Smooth muscle cell (in vitro differentiated cells): ENCODE measurements at regions not wholly inside any gene's neighbourhood (a gene's known extent, or its start where the extent isn't known, plus 50 kb on each side); places are given as distances from the start of the nearest gene placed in this dataset.

Experiments
- DNase-seq: peaks from one replicate; lab custom pipeline; 2025; ENCODE audit not compliant: unreplicated experiment; lab: John Stamatoyannopoulos, UW
- H2AFZ ChIP-seq: fragments of 200-600 bp; sonication (generic); 2 replicates; pipeline ENCODE4 v1.6.0; 2016; ENCODE audit warnings: antibody characterized with exemption, low read depth, mild to moderate bottlenecking
- H3F3A ChIP-seq: fragments of 200-600 bp; sonication (generic); 2 replicates; pipeline ENCODE4 v1.6.0; 2017; ENCODE audit warnings: antibody characterized with exemption, low read depth
- H3K27ac ChIP-seq: fragments of 200-600 bp; sonication (generic); 2 replicates; pipeline ENCODE4 v1.5.1; 2016; ENCODE audit warnings: low read depth, mild to moderate bottlenecking
- H3K27me3 ChIP-seq: fragments of 200-600 bp; sonication (generic); 2 replicates; pipeline ENCODE4 v1.6.1; 2016; ENCODE audit warnings: low read depth, mild to moderate bottlenecking
- H3K36me3 ChIP-seq: fragments of 200-600 bp; sonication (generic); 2 replicates; pipeline ENCODE4 v1.5.1; 2016; ENCODE audit warnings: low read depth
- H3K4me1 ChIP-seq: fragments of 200-600 bp; sonication (generic); 2 replicates; pipeline ENCODE4 v1.5.1; 2016; ENCODE audit warnings: low read depth
- H3K4me2 ChIP-seq: fragments of 200-600 bp; sonication (generic); 2 replicates; pipeline ENCODE4 v1.6.0; 2016; ENCODE audit warnings: mild to moderate bottlenecking
- H3K4me3 ChIP-seq: fragments of 200-600 bp; sonication (generic); 2 replicates; pipeline ENCODE4 v1.5.1; 2016; ENCODE audit warnings: mild to moderate bottlenecking
- H3K79me2 ChIP-seq: fragments of 200-600 bp; sonication (generic); 2 replicates; pipeline ENCODE4 v1.6.0; 2016; ENCODE audit warnings: low read depth, mild to moderate bottlenecking
- H3K9ac ChIP-seq: fragments of 200-600 bp; sonication (generic); 2 replicates; pipeline ENCODE4 v1.6.0; 2016; ENCODE audit warnings: low read depth
- H3K9me3 ChIP-seq: fragments of 200-600 bp; sonication (generic); replicated peaks from 2 replicates; pipeline ENCODE4 v1.5.1; 2016; ENCODE audit warnings: low read depth
- H4K20me1 ChIP-seq: fragments of 200-600 bp; sonication (generic); 2 replicates; pipeline ENCODE4 v1.6.0; 2016; ENCODE audit warnings: low read depth
- WGBS: methylation state at CpG from one replicate; pipeline ENCODE4 v1.1.7; 2016; ENCODE audit warnings: low lambda C conversion rate; 5-methylcytosine and 5-hydroxymethylcytosine counted together
- TF ChIP-seq, protein P1 (sequence below): fragments of 200-600 bp; sonication (generic); IDR thresholded peaks from 2 replicates; pipeline ENCODE4 v1.5.1; 2017; ENCODE audit warnings: borderline replicate concordance, mild to moderate bottlenecking, antibody characterized with exemption; ENCODE audit not compliant: insufficient read depth, poor library complexity, severe bottlenecking

DNA sequence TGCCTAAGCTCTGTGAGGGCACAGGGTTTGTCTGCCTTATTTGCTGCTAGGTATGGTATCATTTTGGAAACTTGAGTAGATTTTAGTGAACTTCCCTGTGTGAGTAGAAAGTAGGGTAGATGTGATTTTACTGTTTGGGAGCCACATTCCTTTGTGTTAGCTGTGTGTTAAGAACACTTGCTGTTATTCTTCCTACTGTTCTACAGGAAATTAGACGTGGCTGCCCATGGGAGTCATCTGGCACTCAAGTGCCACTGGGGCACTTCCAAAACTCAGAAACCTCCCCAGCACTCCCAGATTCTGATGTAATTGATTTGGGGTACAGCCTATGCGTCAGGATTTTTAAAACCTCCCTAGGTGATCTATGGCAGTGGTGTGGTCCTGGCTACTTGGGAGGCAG is 369.9 kb upstream of the C2CD4B start:
- H4K20me1 ChIP-seq: no peaks in the 10 kb centered on the region
- H3K9ac ChIP-seq: no peak overlapping the region
- H3K4me3 ChIP-seq: no peak overlapping the region
- H3K27ac ChIP-seq: no peak overlapping the region
- WGBS: 96% methylated on average over 2 of the region's 2 CpGs
- no peak overlapping the region for H2AFZ ChIP-seq
- no peak for DNase-seq
- H3F3A ChIP-seq: no peaks in the 10 kb centered on the region
- H3K4me1 ChIP-seq: no peaks in the 10 kb centered on the region
- H3K4me2 ChIP-seq: no peak overlapping the region
- H3K9me3 ChIP-seq: no peaks in the 10 kb centered on the region
- peaks cover 21% of the 10 kb centered on the region for H3K79me2 ChIP-seq
- TF ChIP-seq, protein P1, sequence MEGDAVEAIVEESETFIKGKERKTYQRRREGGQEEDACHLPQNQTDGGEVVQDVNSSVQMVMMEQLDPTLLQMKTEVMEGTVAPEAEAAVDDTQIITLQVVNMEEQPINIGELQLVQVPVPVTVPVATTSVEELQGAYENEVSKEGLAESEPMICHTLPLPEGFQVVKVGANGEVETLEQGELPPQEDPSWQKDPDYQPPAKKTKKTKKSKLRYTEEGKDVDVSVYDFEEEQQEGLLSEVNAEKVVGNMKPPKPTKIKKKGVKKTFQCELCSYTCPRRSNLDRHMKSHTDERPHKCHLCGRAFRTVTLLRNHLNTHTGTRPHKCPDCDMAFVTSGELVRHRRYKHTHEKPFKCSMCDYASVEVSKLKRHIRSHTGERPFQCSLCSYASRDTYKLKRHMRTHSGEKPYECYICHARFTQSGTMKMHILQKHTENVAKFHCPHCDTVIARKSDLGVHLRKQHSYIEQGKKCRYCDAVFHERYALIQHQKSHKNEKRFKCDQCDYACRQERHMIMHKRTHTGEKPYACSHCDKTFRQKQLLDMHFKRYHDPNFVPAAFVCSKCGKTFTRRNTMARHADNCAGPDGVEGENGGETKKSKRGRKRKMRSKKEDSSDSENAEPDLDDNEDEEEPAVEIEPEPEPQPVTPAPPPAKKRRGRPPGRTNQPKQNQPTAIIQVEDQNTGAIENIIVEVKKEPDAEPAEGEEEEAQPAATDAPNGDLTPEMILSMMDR: no peak
- no peaks in the 10 kb centered on the region for H3K27me3 ChIP-seq
- no peaks in the 10 kb centered on the region for H3K36me3 ChIP-seq

DNA sequence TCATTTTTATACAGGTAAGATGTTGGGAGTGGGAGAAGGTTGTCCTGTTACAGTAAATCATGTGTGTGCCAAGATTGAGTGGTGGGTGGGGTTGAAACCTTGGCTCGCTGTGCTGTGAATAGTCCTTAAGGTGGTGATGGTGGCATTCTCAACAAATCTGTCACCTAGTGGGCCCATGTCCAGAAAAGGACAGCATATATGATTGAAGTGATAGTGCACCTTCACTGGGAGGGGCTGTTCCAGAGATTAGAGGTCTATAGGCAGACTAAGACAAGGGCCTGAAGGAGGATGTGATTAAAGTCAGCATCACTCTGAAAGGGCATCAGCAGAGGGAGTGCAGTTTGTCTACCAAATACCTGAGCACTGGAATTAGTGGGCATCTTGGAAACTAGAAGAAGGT is 374.2 kb upstream of the C2CD4B start:
- no peak overlapping the region for H3K4me2 ChIP-seq
- no peaks in the 10 kb centered on the region for H3K4me1 ChIP-seq
- no peaks in the 10 kb centered on the region for H4K20me1 ChIP-seq
- H3K9me3 ChIP-seq: no peaks in the 10 kb centered on the region
- WGBS: 100% methylated on average over 1 of the region's 1 CpG
- H2AFZ ChIP-seq: no peak overlapping the region
- H3K27ac ChIP-seq: no peak overlapping the region
- no peak overlapping the region for H3K4me3 ChIP-seq
- H3F3A ChIP-seq: no peaks in the 10 kb centered on the region
- no peak for DNase-seq
- no peaks in the 10 kb centered on the region for H3K36me3 ChIP-seq
- peaks cover 6% of the 10 kb centered on the region for H3K79me2 ChIP-seq
- no peak overlapping the region for H3K9ac ChIP-seq
- TF ChIP-seq, protein P1: no peak
- H3K27me3 ChIP-seq: no peaks in the 10 kb centered on the region

DNA sequence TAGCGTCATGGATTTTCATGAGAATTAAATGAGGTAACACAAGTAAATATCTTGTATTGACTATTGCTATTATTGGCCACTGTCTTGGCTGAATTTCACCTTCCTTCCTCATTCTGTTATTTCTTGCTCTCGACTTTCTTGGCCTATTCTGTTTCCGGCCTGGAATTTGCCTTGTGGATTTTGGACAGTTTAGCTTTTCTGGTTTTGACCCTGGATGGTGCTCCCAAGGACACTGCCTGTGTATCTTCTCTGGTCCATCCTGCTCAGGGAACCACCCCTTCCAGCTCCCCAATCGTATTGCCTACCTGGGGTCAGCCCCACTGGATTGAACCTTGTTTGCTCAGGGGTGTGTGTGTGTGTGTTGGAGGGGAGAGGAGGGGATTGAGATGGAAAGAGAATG is 376.2 kb upstream of the C2CD4B start:
- WGBS: 94% methylated on average over 4 of the region's 4 CpGs

DNA sequence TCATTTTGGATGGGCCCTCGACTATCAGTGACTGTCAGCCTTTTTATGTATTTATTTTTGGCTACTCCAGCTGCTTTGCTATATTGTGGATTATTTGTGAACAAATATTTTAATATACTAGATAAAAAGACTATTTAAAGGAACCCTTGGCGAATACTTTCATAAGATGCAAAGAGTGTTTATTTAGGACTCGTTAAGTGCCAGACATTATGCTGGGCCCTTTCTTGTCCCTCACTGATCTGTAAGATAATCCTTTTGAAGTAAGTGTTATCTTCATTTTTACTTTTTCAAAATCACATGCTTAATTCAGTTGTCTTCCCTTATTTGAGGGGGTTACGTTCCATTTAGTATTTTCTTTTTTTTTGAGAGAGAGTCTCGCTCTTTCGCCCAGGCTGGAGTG is 376.8 kb upstream of the C2CD4B start:
- no peaks in the 10 kb centered on the region for H3K27me3 ChIP-seq
- H3F3A ChIP-seq: peaks cover 11% of the 10 kb centered on the region
- no peak for DNase-seq
- no peak overlapping the region for H3K9ac ChIP-seq
- no peaks in the 10 kb centered on the region for H3K9me3 ChIP-seq
- no peak overlapping the region for H2AFZ ChIP-seq
- no peaks in the 10 kb centered on the region for H4K20me1 ChIP-seq
- H3K4me2 ChIP-seq: no peak overlapping the region
- no peak overlapping the region for H3K27ac ChIP-seq
- no peaks in the 10 kb centered on the region for H3K4me1 ChIP-seq
- 94% methylated on average over 6 of the region's 6 CpGs for WGBS
- peaks cover 6% of the 10 kb centered on the region for H3K79me2 ChIP-seq
- H3K4me3 ChIP-seq: no peak overlapping the region
- no peaks in the 10 kb centered on the region for H3K36me3 ChIP-seq
- TF ChIP-seq, protein P1: no peak

More for the DNA sequence above, 376.2 kb upstream of the C2CD4B start:
- H3K79me2 ChIP-seq: peaks cover 6% of the 10 kb centered on the region
- H3K27me3 ChIP-seq: no peaks in the 10 kb centered on the region
- H3F3A ChIP-seq: peaks cover 11% of the 10 kb centered on the region
- no peaks in the 10 kb centered on the region for H3K9me3 ChIP-seq
- no peaks in the 10 kb centered on the region for H3K4me1 ChIP-seq
- no peak overlapping the region for H2AFZ ChIP-seq
- H4K20me1 ChIP-seq: no peaks in the 10 kb centered on the region
- TF ChIP-seq, protein P1: no peak
- DNase-seq: no peak
- no peak overlapping the region for H3K27ac ChIP-seq
- H3K4me3 ChIP-seq: no peak overlapping the region
- no peak overlapping the region for H3K9ac ChIP-seq
- H3K36me3 ChIP-seq: no peaks in the 10 kb centered on the region
- no peak overlapping the region for H3K4me2 ChIP-seq
